ENCODE measurements at regions not wholly inside any gene's neighbourhood (a gene's known extent, or its start where the extent isn't known, plus 50 kb on each side); places are given as distances from the start of the nearest gene placed in this dataset.

GRCh38 chr18:39561126-39561525, 1995.5 kb upstream of the CELF4 start:
- Histone ChIP-seq H3K27ac (ENCODE audit: control insufficient read depth, insufficient read depth) (no peak overlapping the region), H2AFZ (ENCODE audit: control insufficient read depth, low read depth, low read length) (no peak overlapping the region), H3K9me3 (replicated peaks; ENCODE audit: control insufficient read depth, insufficient read depth, low read length) (no peaks in the 10 kb centered on the region), H3K79me2 (ENCODE audit: control insufficient read depth, insufficient read depth, low read length) (no peaks in the 10 kb centered on the region), H3K4me1 (ENCODE audit: control insufficient read depth, insufficient read depth, low read length) (no peaks in the 10 kb centered on the region), H3K4me2 (ENCODE audit: control insufficient read depth, insufficient read depth) (no peak overlapping the region), H3K4me3 (no peak overlapping the region), H3K27me3 (replicated peaks in 1 of 2; ENCODE audit: control insufficient read depth in 2 of 2, insufficient read depth in 2 of 2, low read length in 1 of 2) (no peaks in the 10 kb centered on the region), H4K20me1 (ENCODE audit: control insufficient read depth, insufficient read depth) (no peaks in the 10 kb centered on the region), H3K36me3 (ENCODE audit: control insufficient read depth in 2 of 2, insufficient read depth in 2 of 2, low read length in 1 of 2) (no peaks in the 10 kb centered on the region), H3K9ac (ENCODE audit: control insufficient read depth, insufficient read depth, low read length) (no peak overlapping the region)
- TF ChIP-seq GABPA (IDR thresholded peaks at IDR 0.05; ENCODE audit: low read depth) (no peak), ATF3 (IDR thresholded peaks at IDR 0.05; ENCODE audit: borderline replicate concordance, extremely low read depth, low read depth, low read length) (no peak), CBX3 (IDR thresholded peaks at IDR 0.05; ENCODE audit: borderline replicate concordance, low read depth) (no peak), SMARCA5 (IDR thresholded peaks at IDR 0.05) (no peak), POLR2AphosphoS5 (IDR thresholded peaks at IDR 0.05; ENCODE audit: low read length) (no peak), ZBTB4 (CRISPR knock-in tag; IDR thresholded peaks at IDR 0.05) (no peak), NR2C1 (IDR thresholded peaks at IDR 0.05) (no peak), FOXM1 (IDR thresholded peaks at IDR 0.05; ENCODE audit: low read depth, low read length) (no peak)
- ChIA-PET POLR2A (no interaction called here), RAD21 (ENCODE audit: unreplicated experiment) (no interaction called here), SMC1A (ENCODE audit: uncharacterized antibody, unreplicated experiment) (interaction anchor here (0.6 kb wide), 1 partner anchor 956 kb away, joined by 3 read pairs; no protein-coding TSS in a partner anchor), CTCF (no interaction called here)
- intact Hi-C loops (cut with micrococcal nuclease; ENCODE audit: unreplicated experiment) (no loop called here), in situ Hi-C loops (cut with MboI) (no loop called here)
- ATAC-seq: no peak
- no peak for DNase-seq (ENCODE audit: low read depth, low spot score)
- FAIRE-seq: no peak
- BruUV-seq (replicated peaks): no TSS peak
- WGBS (ENCODE audit: insufficient coverage, insufficient replicate concordance, low lambda C conversion rate, missing lambda C conversion rate): 8% methylated on average over 2 of the region's 2 CpGs

All from GM12878 (cell line).